Activated CD4-positive, alpha-beta T cell treated with anti-CD3 and anti-CD28 coated beads, Interleukin-2, amount 50 U/mL, for 4 hours (primary cell): ENCODE measurements at regions not wholly inside any gene's neighbourhood (a gene's known extent, or its start where the extent isn't known, plus 50 kb on each side); places are given as distances from the start of the nearest gene placed in this dataset.

Experiments used
- DNase-seq, 2 experiments: peaks; one replicate each; pipeline ENCODE4 v3.0.0-alpha.2; 2020

GRCh38 chr4:53764761-53765490 lies 173.6 kb upstream of the LNX1 start:
- DNase-seq, result no peak

- no peak for DNase-seq
These were observed 172.7 kb upstream of the LNX1 start for GRCh38 chr4:53763813-53764597.

GRCh38 chr4:53755656-53756055 lies 164.4 kb upstream of the LNX1 start:
- no peak for DNase-seq

- no peak for DNase-seq
These were observed 160.8 kb upstream of the LNX1 start for GRCh38 chr4:53752124-53752523.

DNA sequence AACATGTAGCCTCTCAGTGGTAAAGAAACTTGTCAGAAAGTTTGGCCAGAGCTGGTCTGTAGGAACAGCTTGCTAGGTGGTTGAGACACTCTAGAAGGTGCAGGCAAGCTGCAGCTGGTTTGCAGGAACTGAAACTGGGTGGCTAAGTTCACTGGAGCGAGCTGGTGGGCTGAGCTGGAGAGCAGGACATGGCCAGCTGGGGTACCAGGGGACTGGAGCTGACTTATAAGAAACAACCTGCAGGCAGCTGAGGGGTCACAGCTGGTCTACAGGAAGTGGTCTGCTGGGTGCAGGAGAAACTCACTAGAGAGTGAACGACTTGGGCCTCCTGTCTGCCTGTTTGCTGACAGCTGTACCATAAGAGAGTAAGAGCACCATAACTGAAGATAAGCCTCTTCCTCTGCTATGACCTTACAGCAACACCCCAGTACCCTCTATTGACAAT lies 157.1 kb upstream of the LNX1 start:
- no peak for DNase-seq

- no peak for DNase-seq
These were observed 156.1 kb upstream of the LNX1 start for GRCh38 chr4:53747401-53747800.

DNA sequence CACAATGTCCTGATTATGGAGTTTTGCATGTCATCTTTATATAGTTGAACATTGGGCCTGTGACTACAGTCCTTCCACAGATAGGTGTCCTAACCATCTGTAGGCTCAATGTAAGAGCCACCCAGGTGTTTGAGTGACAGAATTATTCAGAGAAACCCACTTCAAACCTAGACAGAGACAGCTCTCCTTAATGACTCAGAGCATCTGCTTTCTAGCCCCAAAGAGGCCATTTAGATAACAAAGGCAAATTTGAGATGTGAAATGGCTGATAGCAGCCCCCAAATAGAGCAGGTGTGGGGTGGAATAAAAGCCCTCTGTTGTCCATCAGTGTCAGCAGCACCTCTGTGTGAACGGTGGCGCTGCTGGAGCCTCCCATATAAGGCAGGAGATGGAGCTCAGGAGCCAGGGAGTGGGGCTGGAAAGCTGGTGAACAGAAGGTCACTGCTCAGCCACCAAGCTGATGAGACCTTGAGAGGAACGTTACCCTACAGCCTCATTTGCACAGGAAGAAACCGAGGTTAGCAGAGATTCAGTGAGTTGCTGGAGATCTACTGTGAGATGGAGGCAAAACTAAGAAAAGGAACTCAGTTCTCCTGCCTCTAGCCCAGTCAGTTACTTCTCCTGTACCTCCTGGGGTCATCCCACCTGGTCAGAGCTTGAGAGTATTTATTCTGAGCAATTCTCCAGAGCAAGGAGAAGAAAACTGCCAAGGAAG lies 153.3 kb upstream of the LNX1 start:
- DNase-seq, result no peak

GRCh38 chr4:53734584-53735353 lies 143.5 kb upstream of the LNX1 start:
- no peak for DNase-seq

DNA sequence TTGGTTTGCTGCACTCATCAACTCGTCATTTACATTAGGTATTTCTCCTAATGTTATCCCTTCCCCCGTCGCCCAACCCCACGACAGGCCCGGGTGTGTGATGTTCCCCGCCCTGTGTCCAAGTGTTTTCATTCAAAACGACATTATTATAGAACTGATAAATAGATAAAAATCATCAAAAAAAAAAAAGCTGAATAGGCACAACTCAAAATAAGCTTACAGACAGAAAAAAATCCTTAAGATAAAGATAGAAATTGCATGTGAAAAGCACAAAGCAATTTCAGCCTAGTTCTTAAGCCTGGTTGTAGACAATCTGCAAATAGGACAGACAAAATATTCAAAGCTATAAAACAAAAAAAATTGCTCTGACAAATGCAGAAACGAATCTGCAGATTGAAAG lies 142.9 kb upstream of the LNX1 start:
- DNase-seq, result no peak

DNA sequence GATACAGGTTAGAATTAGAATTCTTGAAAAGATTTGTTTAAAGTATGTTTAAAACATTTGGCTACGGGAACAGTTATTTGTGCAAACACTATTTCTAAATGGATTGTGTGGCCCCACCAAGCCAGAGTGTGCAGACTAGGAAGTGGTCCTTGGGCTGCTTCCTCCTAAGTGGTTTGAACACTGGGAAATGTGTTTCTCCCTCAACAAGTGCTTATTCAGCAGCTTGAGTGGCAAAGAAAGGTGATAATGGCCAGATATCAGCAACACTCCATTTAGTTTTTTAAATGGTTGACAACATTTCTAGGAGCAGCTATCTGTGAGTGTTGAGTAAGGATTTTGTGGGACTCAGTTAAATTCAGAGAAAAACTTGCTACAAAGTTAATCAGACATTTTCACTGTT lies 141.4 kb upstream of the LNX1 start:
- DNase-seq, result no peak

DNA sequence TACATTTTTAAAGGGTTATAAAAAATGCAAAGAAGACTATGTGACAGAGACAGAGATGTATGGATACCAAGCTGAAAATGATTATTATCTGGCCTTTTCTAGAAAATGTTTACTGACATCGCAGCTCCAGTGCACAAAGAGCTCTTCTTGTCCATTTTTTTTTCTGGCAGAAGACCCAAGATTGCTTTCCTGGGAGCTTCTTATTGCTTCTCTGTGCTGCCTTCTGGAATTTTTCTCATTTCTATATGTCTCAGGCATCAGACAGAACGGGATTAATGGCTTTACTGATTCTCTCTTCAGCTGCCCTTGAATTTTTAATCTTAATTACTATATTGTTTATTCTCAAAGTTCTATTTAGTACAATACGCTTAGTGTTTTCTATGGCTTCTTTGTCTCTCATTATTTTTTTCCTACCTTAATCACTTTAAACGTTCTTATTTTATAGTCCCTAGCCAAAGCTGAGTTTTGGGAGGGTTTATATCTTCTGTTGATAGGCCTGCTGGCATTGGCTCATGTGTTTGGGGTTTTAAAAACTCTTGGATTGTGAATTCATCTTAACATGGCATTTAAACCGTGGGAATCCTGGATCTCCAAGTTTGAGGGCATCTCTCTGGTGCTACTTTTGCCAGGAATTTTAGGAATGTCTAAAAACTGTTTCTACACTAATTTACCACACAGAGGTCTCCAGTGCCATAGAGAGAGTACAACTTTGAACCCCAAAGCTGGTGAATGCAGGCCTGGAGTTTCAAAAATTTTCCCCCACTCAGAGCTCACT lies 138.9 kb upstream of the LNX1 start:
- no peak for DNase-seq

DNA sequence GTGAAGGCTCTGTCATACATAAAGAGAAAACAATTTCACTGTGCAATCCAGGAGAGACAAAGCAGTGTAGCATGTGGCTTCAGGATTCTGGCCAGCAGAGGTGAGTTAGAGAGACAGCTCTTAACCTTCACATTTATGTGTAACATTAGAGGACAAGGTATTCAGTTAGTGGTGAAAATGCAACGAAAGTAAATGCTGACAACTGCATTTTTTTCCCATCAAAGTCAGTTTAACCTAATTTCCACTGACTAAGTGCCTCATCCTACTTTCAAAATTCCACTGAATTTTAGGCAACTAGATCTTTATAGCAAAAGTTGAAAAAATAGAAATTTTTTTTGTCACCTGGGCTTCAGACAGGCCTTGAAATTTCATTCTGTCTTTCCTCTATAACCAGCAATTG lies 130.8 kb upstream of the LNX1 start:
- no peak for DNase-seq

DNA sequence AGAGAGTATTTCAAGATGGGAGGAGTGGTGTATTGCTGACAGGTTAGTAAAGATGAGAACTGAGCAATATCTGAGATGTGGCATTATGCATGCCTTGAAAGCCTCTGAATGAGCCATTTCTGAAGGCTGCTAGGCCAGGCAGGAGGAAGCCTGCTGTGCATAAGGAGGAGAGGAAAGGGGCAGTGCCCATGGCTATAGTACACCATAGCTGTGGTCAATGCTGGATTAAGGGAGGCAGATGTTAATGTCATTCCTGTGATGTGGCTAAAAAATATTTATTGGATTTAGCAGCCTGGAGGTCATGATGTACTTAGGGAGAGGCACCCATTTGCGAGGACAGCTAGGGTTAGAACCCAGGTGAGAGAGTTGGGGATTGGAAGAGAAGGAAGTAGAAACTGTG lies 130.0 kb upstream of the LNX1 start:
- DNase-seq, result no peak

GRCh38 chr4:53720776-53721175 lies 129.5 kb upstream of the LNX1 start:
- no peak for DNase-seq

GRCh38 chr4:53717064-53717549 lies 125.8 kb upstream of the LNX1 start:
- DNase-seq, result no peak

DNA sequence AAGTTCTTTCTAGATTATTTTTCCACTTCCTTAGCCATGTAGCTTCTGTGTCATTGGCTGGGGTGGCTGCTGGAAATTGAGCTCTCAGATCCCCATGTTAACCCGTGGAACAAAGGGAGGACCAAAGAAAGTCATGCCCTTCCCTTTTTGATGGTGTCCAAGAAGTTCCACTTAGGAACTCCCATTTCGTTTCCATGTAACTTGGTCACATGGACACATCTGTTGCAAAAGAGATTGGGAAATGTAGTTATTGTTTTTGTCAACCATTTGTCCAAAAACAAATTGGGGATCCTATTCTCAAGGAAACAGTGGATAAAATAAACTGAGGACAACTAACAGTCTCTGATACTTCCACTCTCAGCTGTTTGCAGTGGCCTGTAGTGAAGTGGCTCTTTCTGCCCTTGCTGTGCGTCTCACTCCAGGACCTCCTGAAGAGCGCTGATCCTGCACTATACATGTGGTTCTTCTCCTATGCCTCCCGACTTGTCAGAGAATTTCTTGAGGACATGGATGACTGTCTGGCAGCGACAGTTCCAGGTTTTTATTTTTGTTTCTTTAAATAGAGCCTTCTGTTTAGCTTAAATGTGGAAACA lies 125.3 kb upstream of the LNX1 start:
- no peak for DNase-seq

DNA sequence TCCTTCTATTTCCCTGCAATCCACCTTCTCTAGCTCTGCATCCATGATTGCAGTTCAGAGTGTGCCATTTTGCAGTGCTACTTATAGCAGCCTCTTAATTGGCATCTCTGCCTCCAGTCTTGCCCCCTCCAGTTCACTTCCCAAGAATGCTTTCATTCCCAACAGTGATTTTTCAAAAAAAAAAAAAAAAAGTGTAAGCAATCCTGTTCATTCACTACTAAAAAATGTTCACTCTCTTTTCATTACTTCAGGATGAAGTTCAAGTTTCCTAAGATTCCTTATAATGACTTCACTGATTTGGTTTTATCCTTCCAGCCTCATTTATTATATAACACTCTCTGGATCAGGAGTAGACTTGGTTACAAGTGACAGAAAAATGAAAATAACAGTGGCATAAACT lies 124.7 kb upstream of the LNX1 start:
- no peak for DNase-seq

- DNase-seq, result no peak
These were observed 123.2 kb upstream of the LNX1 start for GRCh38 chr4:53714236-53715140.

GRCh38 chr4:53713767-53714166 lies 122.5 kb upstream of the LNX1 start:
- DNase-seq, result no peak

DNA sequence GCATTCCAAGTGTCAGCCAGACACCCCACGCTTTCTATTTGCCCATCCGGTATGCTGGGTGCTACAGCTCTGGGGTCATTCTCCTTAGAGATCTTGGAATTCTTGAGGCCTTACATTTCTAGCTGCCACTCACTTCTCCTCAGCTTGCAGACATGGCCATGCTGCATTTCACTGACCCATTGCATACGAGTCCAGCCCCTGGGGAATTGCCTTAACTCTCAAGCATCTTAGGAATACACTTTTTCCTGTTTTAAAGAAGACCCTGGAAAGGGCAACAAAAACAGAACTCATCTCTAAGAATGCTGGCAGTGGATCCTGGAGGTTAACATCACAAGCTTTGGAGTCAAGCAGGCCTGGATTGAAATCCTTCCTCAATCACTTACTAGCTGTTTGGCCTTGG lies 122.0 kb upstream of the LNX1 start:
- no peak for DNase-seq
